Neural progenitor cell (in vitro differentiated cells): ENCODE measurements at regions not wholly inside any gene's neighbourhood (a gene's known extent, or its start where the extent isn't known, plus 50 kb on each side); places are given as distances from the start of the nearest gene placed in this dataset.
A peak's percentile ranks its signal among the peaks of the same experiment; 100 is the strongest.

Source experiments
- DNase-seq: peaks from one replicate; pipeline ENCODE4 v3.0.0-alpha.2; 2016; ENCODE audit warnings: low spot score
- H2AFZ ChIP-seq: fragments of 200-600 bp; sonication (generic); replicated peaks from 2 replicates; pipeline ENCODE4 v1.6.1; 2016; ENCODE audit warnings: antibody characterized with exemption
- H3F3A ChIP-seq: fragments of 200-600 bp; sonication (generic); 2 replicates; pipeline ENCODE4 v1.6.1; 2016; ENCODE audit warnings: antibody characterized with exemption, low read depth
- H3K27ac ChIP-seq: fragments of 200-600 bp; sonication (generic); 2 replicates; pipeline ENCODE4 v1.5.1; 2016; ENCODE audit warnings: mild to moderate bottlenecking
- H3K27me3 ChIP-seq: fragments of 200-600 bp; sonication (generic); 2 replicates; pipeline ENCODE4 v1.6.1; 2016; ENCODE audit warnings: mild to moderate bottlenecking, moderate library complexity
- H3K36me3 ChIP-seq: fragments of 200-600 bp; sonication (generic); 2 replicates; pipeline ENCODE4 v1.5.1; 2016
- H3K4me1 ChIP-seq: fragments of 200-600 bp; sonication (generic); 2 replicates; pipeline ENCODE4 v1.6.1; 2016; ENCODE audit warnings: mixed run types
- H3K4me2 ChIP-seq: fragments of 200-600 bp; sonication (generic); 2 replicates; pipeline ENCODE4 v1.6.1; 2016
- H3K4me3 ChIP-seq: fragments of 200-600 bp; sonication (generic); 2 replicates; pipeline ENCODE4 v1.5.1; 2016
- H3K79me2 ChIP-seq: fragments of 200-600 bp; sonication (generic); 2 replicates; pipeline ENCODE4 v1.6.1; 2016; ENCODE audit warnings: low read depth
- H3K9ac ChIP-seq: fragments of 200-600 bp; sonication (generic); 2 replicates; pipeline ENCODE4 v1.6.1; 2016
- H3K9me3 ChIP-seq: fragments of 200-600 bp; sonication (generic); 2 replicates; pipeline ENCODE4 v1.5.1; 2016; ENCODE audit warnings: low read depth
- H4K20me1 ChIP-seq: fragments of 200-600 bp; sonication (generic); 2 replicates; pipeline ENCODE4 v1.6.1; 2016; ENCODE audit warnings: low read depth
- H3K27ac Mint-ChIP-seq: 3 replicates; pipeline ENCODE4 v1.8.0; 2021; ENCODE audit warnings: mixed read lengths
- H3K27me3 Mint-ChIP-seq: 2 replicates; pipeline ENCODE4 v1.8.0; 2022; ENCODE audit warnings: low read depth, mild to moderate bottlenecking, inconsistent platforms, moderate library complexity, mixed read lengths; ENCODE audit not compliant: insufficient read depth
- H3K36me3 Mint-ChIP-seq: 3 replicates; pipeline ENCODE4 v1.8.0; 2021; ENCODE audit warnings: mixed read lengths
- H3K4me1 Mint-ChIP-seq: 3 replicates; pipeline ENCODE4 v1.8.0; 2021; ENCODE audit warnings: mixed read lengths
- H3K4me3 Mint-ChIP-seq: 3 replicates; pipeline ENCODE4 v1.8.0; 2021; ENCODE audit warnings: mild to moderate bottlenecking, moderate library complexity, mixed read lengths
- H3K9me3 Mint-ChIP-seq: 3 replicates; pipeline ENCODE4 v1.8.0; 2020; ENCODE audit warnings: mixed read lengths
- EZH2 ChIP-seq: fragments of 200-600 bp; sonication (generic); IDR thresholded peaks from 2 replicates; pipeline ENCODE4 v1.6.1; 2017; ENCODE audit warnings: antibody characterized with exemption, mild to moderate bottlenecking, moderate library complexity
- EZH2phosphoT487 ChIP-seq: fragments of 200-600 bp; sonication (generic); IDR thresholded peaks from 2 replicates; pipeline ENCODE4 v1.6.1; 2017; ENCODE audit warnings: antibody characterized with exemption
- TF ChIP-seq, protein P1 (sequence below): fragments of 200-600 bp; sonication (generic); IDR thresholded peaks from 2 replicates; pipeline ENCODE4 v1.5.1; 2017; ENCODE audit warnings: antibody characterized with exemption, mild to moderate bottlenecking

DNA sequence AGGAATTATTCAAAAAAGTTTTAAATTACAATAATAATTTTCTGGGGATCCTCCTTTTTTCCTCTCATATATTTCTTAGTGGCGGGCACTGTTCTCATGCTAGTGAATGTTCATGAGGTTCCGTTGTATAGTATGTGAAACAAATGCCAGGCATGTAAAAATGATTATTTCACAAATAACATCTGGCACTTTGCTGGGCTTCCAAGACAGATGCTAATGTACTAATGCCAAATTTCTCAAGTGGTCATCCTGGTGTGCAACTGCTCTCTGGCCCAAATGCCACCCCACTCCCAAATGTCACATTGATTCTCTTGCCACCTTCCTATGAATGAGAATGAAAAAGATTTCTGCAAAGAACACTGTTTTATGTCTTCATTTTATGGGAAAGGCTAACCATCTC is 564.0 kb upstream of the GCFC2 start:
- no peak overlapping the region for H3K27ac ChIP-seq
- H3K79me2 ChIP-seq = no peaks in the 10 kb centered on the region
- Mint-ChIP-seq H3K9me3 (no peaks in the 10 kb centered on the region), H3K4me3 (no peak overlapping the region), H3K27ac (no peak overlapping the region), H3K27me3 (peaks cover 2% of the 10 kb centered on the region), H3K36me3 (no peaks in the 10 kb centered on the region), H3K4me1 (peaks cover 28% of the 10 kb centered on the region)
- H3K36me3 ChIP-seq = no peaks in the 10 kb centered on the region
- DNase-seq = no peak
- no peak overlapping the region for H2AFZ ChIP-seq
- no peak overlapping the region for H3K4me2 ChIP-seq
- no peaks in the 10 kb centered on the region for H3K27me3 ChIP-seq
- H3K9me3 ChIP-seq = no peaks in the 10 kb centered on the region
- H3K9ac ChIP-seq = no peak overlapping the region
- TF ChIP-seq EZH2phosphoT487 (no peak), EZH2 (no peak)
- H3K4me1 ChIP-seq = peaks cover 5% of the 10 kb centered on the region
- H3K4me3 ChIP-seq = no peak overlapping the region
- H3F3A ChIP-seq = no peaks in the 10 kb centered on the region
- H4K20me1 ChIP-seq = no peaks in the 10 kb centered on the region

DNA sequence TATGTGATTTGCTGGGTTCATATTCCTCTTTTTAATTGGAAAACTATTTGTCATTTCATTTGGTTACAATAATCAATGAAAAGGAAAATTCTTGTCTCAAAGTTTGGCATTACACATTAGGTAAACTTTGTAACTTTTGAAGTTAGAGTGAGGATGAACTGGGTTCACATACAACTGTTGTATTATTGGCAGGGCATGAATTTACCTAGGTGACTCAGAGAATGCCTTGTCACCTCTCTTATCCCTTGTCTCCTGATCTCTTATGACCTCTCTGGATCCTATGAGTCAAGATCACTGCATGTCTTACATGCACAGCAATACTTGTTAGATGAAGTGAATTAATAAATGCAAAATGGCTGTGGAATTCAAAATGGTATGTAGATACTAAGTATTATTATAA is 563.4 kb upstream of the GCFC2 start:
- no peaks in the 10 kb centered on the region for H3F3A ChIP-seq
- H3K4me1 ChIP-seq = peaks cover 5% of the 10 kb centered on the region
- H3K9ac ChIP-seq = no peak overlapping the region
- TF ChIP-seq, protein P1, sequence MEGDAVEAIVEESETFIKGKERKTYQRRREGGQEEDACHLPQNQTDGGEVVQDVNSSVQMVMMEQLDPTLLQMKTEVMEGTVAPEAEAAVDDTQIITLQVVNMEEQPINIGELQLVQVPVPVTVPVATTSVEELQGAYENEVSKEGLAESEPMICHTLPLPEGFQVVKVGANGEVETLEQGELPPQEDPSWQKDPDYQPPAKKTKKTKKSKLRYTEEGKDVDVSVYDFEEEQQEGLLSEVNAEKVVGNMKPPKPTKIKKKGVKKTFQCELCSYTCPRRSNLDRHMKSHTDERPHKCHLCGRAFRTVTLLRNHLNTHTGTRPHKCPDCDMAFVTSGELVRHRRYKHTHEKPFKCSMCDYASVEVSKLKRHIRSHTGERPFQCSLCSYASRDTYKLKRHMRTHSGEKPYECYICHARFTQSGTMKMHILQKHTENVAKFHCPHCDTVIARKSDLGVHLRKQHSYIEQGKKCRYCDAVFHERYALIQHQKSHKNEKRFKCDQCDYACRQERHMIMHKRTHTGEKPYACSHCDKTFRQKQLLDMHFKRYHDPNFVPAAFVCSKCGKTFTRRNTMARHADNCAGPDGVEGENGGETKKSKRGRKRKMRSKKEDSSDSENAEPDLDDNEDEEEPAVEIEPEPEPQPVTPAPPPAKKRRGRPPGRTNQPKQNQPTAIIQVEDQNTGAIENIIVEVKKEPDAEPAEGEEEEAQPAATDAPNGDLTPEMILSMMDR = no peak
- TF ChIP-seq EZH2phosphoT487 = no peak
- no peak for TF ChIP-seq EZH2
- H2AFZ ChIP-seq = no peak overlapping the region
- no peak overlapping the region for H3K4me3 Mint-ChIP-seq
- no peaks in the 10 kb centered on the region for H3K36me3 ChIP-seq
- no peak overlapping the region for H3K4me3 ChIP-seq
- H3K9me3 Mint-ChIP-seq = no peaks in the 10 kb centered on the region
- H4K20me1 ChIP-seq = no peaks in the 10 kb centered on the region
- no peaks in the 10 kb centered on the region for H3K27me3 ChIP-seq
- no peak for DNase-seq
- no peaks in the 10 kb centered on the region for H3K36me3 Mint-ChIP-seq
- H3K9me3 ChIP-seq = no peaks in the 10 kb centered on the region
- H3K27ac ChIP-seq = no peak overlapping the region
- H3K27me3 Mint-ChIP-seq = peaks cover 2% of the 10 kb centered on the region
- no peak overlapping the region for H3K4me2 ChIP-seq
- no peak overlapping the region for H3K27ac Mint-ChIP-seq
- peaks cover 30% of the 10 kb centered on the region for H3K4me1 Mint-ChIP-seq
- H3K79me2 ChIP-seq = no peaks in the 10 kb centered on the region

DNA sequence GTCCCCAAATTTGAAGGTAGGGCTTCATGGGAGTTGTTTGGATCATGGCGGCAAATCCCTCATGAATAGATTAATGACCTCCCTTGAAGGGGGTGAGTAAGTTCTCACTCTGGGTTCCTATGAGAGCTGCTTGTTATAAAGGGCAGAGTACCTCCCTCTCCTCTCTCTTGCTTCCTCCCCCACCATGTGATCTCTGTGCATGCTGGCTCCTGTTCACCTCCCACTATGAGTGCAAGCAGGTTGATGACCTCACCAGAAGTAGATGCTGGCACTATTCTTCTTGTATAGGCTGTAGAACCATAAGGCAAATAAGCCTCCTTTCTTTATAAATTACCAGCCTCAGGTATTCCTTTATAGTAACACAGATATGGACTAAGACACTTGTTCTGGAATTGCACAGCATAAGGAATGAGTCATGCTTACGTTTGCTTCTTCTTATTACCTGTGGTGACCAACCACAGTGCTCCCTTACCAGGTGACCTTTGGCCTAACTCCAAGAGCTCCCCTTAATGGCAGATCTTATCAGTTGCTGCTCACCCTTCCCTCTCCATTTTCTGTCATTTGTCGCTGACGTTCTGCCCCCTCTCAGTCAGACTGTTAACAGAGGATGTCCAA is 559.5 kb upstream of the GCFC2 start:
- Histone ChIP-seq H3K27ac (no peak overlapping the region), H3K4me1 (peaks cover 10% of the 10 kb centered on the region), H3K36me3 (no peaks in the 10 kb centered on the region), H3K9me3 (no peaks in the 10 kb centered on the region), H2AFZ (no peak overlapping the region), H3K4me2 (no peak overlapping the region), H3F3A (no peaks in the 10 kb centered on the region), H3K9ac (no peak overlapping the region), H3K79me2 (no peaks in the 10 kb centered on the region), H3K4me3 (no peak overlapping the region), H4K20me1 (no peaks in the 10 kb centered on the region), H3K27me3 (no peaks in the 10 kb centered on the region)
- Mint-ChIP-seq H3K9me3 (no peaks in the 10 kb centered on the region), H3K4me1 (peaks cover 23% of the 10 kb centered on the region), H3K27ac (no peak overlapping the region), H3K27me3 (peaks cover 2% of the 10 kb centered on the region), H3K36me3 (no peaks in the 10 kb centered on the region), H3K4me3 (no peak overlapping the region)
- no peak for DNase-seq
- TF ChIP-seq EZH2phosphoT487 = no peak
- TF ChIP-seq, protein P1 = no peak
- no peak for TF ChIP-seq EZH2

DNA sequence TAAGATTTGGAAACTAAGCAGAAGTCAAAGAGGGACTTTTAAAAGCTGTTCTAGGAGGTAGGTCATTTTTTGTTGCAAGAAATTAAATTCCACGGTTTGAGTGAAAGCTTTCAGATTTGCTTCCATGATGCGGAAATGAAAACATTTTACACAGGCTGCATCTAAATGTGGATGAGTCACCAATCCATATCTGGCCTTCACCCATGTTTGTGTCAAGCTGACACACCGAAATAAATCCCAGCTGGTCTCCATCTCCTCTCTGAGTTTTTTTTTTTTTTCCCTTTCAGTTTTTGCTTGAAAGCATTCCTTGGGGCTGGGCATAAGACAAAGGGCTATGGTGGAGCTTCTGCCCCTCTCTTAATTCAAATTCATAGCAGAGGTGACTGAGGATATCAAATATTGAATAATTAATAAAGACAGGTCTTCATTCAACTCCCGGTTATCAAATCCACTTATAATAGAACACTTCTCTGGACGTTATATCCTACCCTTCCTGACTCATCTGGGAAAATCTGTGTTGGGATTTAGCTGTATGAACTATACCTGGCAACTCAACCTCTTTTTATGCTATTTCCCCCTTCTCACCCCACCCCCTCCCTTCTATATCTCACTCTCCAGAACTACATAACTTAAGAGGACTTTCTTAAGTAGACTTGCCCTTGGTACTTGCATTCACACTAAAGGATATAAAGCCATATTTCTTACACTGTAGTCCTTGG is 558.3 kb upstream of the GCFC2 start:
- peaks cover 10% of the 10 kb centered on the region for H3K4me1 ChIP-seq
- no peaks in the 10 kb centered on the region for H3F3A ChIP-seq
- H3K79me2 ChIP-seq = no peaks in the 10 kb centered on the region
- H4K20me1 ChIP-seq = no peaks in the 10 kb centered on the region
- no peak for TF ChIP-seq EZH2phosphoT487
- Mint-ChIP-seq H3K27ac (peak overlapping the region; percentile 50), H3K4me3 (no peak overlapping the region), H3K36me3 (no peaks in the 10 kb centered on the region), H3K4me1 (peaks cover 23% of the 10 kb centered on the region), H3K27me3 (peaks cover 2% of the 10 kb centered on the region), H3K9me3 (no peaks in the 10 kb centered on the region)
- no peak overlapping the region for H3K27ac ChIP-seq
- H3K4me2 ChIP-seq = no peak overlapping the region
- no peak for DNase-seq
- H3K36me3 ChIP-seq = no peaks in the 10 kb centered on the region
- H3K4me3 ChIP-seq = no peak overlapping the region
- no peaks in the 10 kb centered on the region for H3K9me3 ChIP-seq
- no peaks in the 10 kb centered on the region for H3K27me3 ChIP-seq
- no peak overlapping the region for H3K9ac ChIP-seq
- no peak overlapping the region for H2AFZ ChIP-seq
